NCI-H446 treated with DMSO at 0.1 percent for 48 hours (cell line): ENCODE measurements at regions not wholly inside any gene's neighbourhood (a gene's known extent, or its start where the extent isn't known, plus 50 kb on each side); places are given as distances from the start of the nearest gene placed in this dataset.

Source experiments
- DNase-seq: peaks from one replicate; lab custom pipeline; 2025; lab: John Stamatoyannopoulos, UW

- peak; percentile 24 for DNase-seq
Observed at GRCh38 chr12:82174383-82174782, 183.8 kb downstream of the CCDC59 start.

GRCh38 chr12:82149045-82149444, 209.1 kb downstream of the CCDC59 start:
- DNase-seq: no peak

- no peak for DNase-seq
Observed at GRCh38 chr12:82146740-82147139, 211.4 kb downstream of the CCDC59 start.

- DNase-seq: no peak
Observed at GRCh38 chr12:82144505-82144904, 213.7 kb downstream of the CCDC59 start.

GRCh38 chr12:82132390-82132789, 225.8 kb downstream of the CCDC59 start:
- no peak for DNase-seq

- DNase-seq: no peak
Observed at GRCh38 chr12:82130762-82131161, 227.4 kb downstream of the CCDC59 start.

GRCh38 chr12:82124711-82125380, 233.3 kb downstream of the CCDC59 start:
- DNase-seq: peak; percentile 86

GRCh38 chr12:82121545-82121944, 236.6 kb downstream of the CCDC59 start:
- no peak for DNase-seq

GRCh38 chr12:82120901-82121300, 237.3 kb downstream of the CCDC59 start:
- DNase-seq: no peak

GRCh38 chr12:82109243-82109642, 248.9 kb downstream of the CCDC59 start:
- DNase-seq: no peak

- no peak for DNase-seq
Observed at GRCh38 chr12:82108615-82109014, 249.6 kb downstream of the CCDC59 start.

- peak; percentile 52 for DNase-seq
Observed at GRCh38 chr12:82099216-82099615, 259.0 kb downstream of the CCDC59 start.

GRCh38 chr12:82097877-82098276, 260.3 kb downstream of the CCDC59 start:
- DNase-seq: no peak

GRCh38 chr12:82097438-82097837, 260.7 kb downstream of the CCDC59 start:
- no peak for DNase-seq

GRCh38 chr12:82090165-82090564, 268.0 kb downstream of the CCDC59 start:
- DNase-seq: no peak

- DNase-seq: no peak
Observed at GRCh38 chr12:82089369-82090121, 268.6 kb downstream of the CCDC59 start.

GRCh38 chr12:82082501-82082900, 275.7 kb downstream of the CCDC59 start:
- peak; percentile 99 for DNase-seq

GRCh38 chr12:82069931-82070514, 288.2 kb downstream of the CCDC59 start:
- DNase-seq: no peak

GRCh38 chr12:82058197-82058596, 299.0 kb upstream of the PPFIA2 start:
- no peak for DNase-seq

GRCh38 chr12:82057770-82058169, 298.6 kb upstream of the PPFIA2 start:
- DNase-seq: no peak

GRCh38 chr12:82055391-82055790, 296.2 kb upstream of the PPFIA2 start:
- no peak for DNase-seq

- no peak for DNase-seq
Observed at GRCh38 chr12:82054566-82054965, 295.4 kb upstream of the PPFIA2 start.

- peak; percentile 44 for DNase-seq
Observed at GRCh38 chr12:82047446-82047845, 288.3 kb upstream of the PPFIA2 start.
